GM12873 (cell line): ENCODE measurements at regions not wholly inside any gene's neighbourhood (a gene's known extent, or its start where the extent isn't known, plus 50 kb on each side); places are given as distances from the start of the nearest gene placed in this dataset.

Source experiments
- TF ChIP-seq, protein P1 (sequence below): IDR thresholded peaks from 2 replicates; pipeline ENCODE4 v1.5.1; 2012; ENCODE audit warnings: low read depth, mild to moderate bottlenecking, moderate library complexity, low read length, control low read depth; ENCODE audit not compliant: insufficient read depth; ENCODE audit errors: missing control alignments

DNA sequence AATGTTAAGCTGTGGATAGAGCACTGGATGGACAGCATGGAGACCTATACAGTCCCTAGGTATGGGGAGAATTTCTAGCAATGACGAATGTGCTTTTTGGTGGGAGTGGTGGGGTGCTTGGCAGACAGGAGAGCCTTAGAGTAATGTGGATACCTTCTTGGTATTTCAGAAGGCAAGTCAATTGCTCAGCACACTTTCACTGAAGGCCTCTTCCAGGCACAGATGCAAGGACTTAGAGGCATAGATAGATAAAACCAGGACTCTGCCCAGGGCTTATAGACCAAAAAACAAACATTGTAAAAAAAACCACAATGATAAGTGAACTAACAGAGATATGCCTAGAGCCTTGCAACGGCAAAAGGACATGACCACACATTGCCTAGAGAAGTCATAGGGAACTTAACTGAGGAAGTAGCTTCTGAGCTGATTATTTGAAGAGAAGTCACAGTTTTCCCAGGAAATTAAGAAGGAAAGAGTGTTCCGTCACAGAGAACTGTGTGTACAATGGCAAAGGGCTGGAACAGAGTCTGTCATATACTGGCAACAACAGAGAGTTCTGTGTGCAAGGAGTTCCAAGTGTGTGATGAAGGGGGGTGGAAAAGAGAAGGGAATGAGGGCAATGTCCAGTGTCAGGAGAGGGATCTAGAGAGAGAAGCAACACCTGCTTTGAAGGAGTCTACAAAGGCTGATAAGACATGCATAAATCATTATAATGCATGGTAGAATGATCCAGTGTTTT lies 65.9 kb upstream of the PICALM start:
- TF ChIP-seq, protein P1, sequence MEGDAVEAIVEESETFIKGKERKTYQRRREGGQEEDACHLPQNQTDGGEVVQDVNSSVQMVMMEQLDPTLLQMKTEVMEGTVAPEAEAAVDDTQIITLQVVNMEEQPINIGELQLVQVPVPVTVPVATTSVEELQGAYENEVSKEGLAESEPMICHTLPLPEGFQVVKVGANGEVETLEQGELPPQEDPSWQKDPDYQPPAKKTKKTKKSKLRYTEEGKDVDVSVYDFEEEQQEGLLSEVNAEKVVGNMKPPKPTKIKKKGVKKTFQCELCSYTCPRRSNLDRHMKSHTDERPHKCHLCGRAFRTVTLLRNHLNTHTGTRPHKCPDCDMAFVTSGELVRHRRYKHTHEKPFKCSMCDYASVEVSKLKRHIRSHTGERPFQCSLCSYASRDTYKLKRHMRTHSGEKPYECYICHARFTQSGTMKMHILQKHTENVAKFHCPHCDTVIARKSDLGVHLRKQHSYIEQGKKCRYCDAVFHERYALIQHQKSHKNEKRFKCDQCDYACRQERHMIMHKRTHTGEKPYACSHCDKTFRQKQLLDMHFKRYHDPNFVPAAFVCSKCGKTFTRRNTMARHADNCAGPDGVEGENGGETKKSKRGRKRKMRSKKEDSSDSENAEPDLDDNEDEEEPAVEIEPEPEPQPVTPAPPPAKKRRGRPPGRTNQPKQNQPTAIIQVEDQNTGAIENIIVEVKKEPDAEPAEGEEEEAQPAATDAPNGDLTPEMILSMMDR: no peak

DNA sequence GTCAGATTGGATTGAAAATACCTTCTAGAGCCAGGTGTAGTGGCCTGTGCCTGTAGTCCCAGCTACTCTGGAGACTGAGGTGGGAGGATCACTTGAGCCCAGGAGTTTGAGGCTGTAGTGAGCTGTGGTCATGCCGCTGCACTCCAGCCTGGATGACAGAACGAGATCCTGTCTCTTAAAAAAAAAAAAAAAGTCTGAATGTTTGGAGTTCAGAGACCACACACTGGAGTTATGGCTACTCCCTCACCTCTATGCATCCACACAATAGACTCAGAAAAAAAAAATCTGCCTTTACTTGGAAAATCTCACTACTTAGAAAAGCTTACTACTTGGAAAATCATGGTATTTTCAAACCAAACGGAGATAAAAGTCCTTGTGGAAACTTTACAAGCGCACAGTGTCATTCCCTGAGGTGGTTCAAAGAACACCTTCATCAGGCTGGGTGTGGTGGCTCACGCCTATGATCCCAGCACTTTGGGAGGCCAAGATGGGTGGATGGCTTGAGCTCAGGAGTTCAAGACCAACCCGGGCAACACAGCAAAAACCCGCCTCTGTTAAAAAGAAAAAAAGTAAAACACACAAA lies 63.9 kb upstream of the PICALM start:
- TF ChIP-seq, protein P1: no peak

DNA sequence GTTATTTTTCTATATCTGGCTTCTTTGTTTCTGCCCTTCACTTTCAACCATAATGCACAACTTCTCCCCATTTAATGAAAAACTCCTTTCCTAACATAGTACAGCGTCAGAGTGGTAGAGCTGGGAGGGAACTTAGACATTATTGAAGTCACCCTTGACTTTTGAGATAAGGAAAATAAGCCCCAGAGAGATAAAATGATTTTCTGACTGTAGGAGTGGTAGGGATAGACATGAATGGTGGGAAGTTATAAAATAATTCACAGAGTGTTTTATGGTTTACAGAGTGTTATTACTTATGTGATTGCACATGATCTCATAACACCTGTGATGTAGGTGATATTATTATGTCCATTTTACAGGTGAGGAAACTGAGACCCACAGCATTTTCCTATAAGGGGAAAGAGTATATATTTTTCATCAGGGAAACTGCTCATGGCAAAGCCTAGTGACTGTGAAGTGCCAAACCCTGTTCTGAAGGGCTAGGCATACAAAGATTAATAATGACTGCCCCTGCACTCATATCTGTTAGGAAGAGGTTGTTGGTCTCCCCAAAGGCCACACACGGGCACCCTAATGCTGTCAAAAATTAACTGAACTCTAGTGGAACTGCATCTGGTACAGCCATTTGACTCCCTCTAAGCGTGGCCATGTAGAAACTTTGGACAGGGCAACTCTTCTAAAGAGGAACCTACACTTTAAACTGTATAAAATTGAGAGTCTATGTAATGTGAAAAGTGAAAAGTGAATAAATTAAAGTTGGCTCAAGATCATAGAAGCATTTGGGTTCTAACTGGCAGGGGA lies 61.1 kb upstream of the PICALM start:
- TF ChIP-seq, protein P1: no peak

DNA sequence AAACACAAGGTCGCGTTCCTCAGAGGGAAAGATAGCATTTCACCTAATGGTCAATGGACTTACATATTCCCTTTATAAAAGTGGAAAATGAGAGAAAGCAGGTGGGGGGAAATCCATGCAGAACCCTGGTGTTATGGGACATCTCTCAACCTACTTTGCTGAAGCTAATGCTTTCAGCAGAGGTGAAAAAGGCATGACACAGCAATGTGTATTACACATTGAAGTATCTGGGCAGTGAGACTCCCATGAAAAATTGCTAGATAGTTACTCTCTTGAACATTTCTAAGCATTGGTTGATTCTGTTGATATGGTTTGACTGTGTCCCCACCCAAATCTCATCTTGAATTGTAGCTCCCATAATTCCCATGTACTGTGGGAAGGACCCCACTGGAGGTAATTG lies 60.0 kb upstream of the PICALM start:
- TF ChIP-seq, protein P1: no peak

DNA sequence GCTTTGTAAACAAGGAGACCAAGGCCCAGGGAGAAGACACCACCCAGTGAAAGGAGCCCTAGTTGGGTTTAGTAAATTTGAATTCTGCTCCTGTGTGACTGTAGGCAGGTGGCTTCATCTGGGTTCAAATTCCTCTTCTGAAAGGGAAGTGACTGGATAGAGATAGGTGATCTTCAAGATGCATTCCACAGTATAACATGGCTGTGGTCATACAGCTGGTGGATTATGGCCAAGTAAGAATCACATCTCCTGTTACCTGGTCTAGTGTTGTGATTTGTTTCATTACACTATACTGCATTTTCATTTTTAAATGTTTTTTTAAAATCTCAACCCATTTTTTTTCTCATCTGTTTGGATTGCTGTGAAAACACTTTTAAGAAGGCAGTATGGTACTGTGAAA lies 58.0 kb upstream of the PICALM start:
- TF ChIP-seq, protein P1: no peak

DNA sequence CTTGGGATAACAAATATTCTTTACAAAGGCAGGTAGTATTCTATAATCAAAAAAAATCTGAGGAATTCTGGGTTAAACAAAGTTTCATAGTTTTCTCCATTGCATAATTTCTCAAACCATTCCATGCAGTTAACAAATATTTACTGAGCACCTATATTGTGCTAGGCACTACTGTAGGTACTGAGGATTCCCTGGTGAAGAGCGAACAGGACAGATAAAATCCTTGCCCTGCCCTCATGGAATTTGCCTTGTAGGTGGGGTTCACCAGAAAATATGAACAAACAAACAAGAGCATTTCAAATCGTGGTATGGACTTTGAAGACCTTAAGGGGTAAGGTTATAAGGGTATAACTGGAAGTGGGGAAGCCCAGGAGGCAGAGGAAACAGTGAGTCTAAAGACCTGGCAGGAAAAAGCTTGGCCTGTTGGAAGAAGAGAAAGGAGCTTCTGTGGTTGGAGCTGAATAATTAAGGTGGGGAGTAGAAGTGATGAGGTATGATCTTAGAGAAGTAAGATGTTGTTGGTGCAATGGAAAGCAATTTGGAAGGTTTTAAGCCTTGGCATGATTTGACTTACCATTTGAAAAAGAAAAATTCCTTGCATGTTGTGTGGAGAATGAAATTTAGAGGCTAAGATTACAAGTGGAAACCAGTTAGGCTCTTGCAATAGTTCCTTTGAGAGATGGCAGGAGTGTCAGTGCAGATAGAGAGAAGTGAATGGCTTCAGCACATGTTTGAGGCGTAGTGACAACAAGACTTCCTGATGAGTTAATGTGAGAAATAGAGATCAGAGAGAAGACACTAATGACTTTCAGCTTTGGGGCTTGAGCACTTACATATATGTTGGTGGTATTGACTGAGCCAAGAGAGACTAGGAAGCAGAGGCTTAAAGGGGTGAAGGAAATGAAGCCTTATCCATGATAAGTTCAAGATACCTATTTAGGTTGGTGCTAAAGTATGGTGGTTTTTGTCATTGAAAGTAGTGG lies 55.7 kb upstream of the PICALM start:
- TF ChIP-seq, protein P1: no peak
